ENCODE measurements at regions not wholly inside any gene's neighbourhood (a gene's known extent, or its start where the extent isn't known, plus 50 kb on each side); places are given as distances from the start of the nearest gene placed in this dataset.
"Not testable (repeated sequence)": the region's sequence is repeated elsewhere in the genome, so short reads cannot be mapped to it uniquely, and the experiment has no call there.

DNA sequence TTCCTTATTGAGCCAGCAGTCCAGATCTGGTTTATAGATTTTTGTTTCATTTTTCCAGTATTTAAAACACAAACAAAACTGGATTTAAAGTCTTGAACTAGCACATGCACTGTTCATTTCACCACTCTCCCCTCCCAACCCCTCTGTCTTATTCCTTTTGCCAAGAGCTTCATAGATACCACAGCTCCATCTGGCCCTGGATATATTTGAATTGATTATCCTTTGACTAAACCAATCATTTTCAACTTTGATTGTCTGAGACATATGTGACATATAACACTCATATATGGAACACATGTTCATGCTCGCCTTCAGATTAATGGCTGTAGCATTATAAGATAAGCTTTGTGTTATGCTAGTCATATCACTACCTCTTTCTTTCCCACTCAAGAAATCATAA lies 376.6 kb upstream of the NAALADL2 start:
- Mint-ChIP-seq H3K36me3 (ENCODE audit: low read depth, unreplicated experiment) (no peaks in the 10 kb centered on the region), H3K9me3 (ENCODE audit: unreplicated experiment) (no peaks in the 10 kb centered on the region), H3K27me3 (ENCODE audit: unreplicated experiment) (no peaks in the 10 kb centered on the region), H3K27ac (ENCODE audit: unreplicated experiment) (no peak overlapping the region), H3K4me1 (ENCODE audit: unreplicated experiment) (no peaks in the 10 kb centered on the region), H3K4me3 (ENCODE audit: unreplicated experiment) (no peak overlapping the region)
- TF ChIP-seq, protein P1, sequence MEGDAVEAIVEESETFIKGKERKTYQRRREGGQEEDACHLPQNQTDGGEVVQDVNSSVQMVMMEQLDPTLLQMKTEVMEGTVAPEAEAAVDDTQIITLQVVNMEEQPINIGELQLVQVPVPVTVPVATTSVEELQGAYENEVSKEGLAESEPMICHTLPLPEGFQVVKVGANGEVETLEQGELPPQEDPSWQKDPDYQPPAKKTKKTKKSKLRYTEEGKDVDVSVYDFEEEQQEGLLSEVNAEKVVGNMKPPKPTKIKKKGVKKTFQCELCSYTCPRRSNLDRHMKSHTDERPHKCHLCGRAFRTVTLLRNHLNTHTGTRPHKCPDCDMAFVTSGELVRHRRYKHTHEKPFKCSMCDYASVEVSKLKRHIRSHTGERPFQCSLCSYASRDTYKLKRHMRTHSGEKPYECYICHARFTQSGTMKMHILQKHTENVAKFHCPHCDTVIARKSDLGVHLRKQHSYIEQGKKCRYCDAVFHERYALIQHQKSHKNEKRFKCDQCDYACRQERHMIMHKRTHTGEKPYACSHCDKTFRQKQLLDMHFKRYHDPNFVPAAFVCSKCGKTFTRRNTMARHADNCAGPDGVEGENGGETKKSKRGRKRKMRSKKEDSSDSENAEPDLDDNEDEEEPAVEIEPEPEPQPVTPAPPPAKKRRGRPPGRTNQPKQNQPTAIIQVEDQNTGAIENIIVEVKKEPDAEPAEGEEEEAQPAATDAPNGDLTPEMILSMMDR (IDR thresholded peaks at IDR 0.05; ENCODE audit: unreplicated experiment): no peak
- DNase-seq (ENCODE audit: low spot score): no peak

DNA sequence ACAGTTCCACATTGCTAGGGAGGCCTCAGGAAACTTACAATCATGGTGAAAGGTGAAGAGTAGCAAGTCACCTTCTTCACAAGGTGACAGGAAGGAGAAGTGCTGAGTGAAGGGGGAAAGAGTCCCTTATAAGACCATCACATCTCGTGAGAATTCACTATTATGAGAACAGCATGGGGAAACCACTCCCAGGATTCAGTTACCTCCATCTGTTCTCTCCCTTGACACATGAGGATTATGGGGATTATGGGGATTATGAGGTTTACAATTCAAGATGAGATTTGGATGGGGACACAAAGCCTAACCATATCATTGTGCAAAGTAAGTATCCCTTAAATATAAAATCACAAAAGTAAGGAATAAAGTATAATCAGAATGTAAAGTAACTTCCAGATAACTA lies 375.9 kb upstream of the NAALADL2 start:
- Mint-ChIP-seq H3K4me1 (ENCODE audit: unreplicated experiment) (no peaks in the 10 kb centered on the region), H3K36me3 (ENCODE audit: low read depth, unreplicated experiment) (no peaks in the 10 kb centered on the region), H3K27ac (ENCODE audit: unreplicated experiment) (no peak overlapping the region), H3K9me3 (ENCODE audit: unreplicated experiment) (no peaks in the 10 kb centered on the region), H3K27me3 (ENCODE audit: unreplicated experiment) (no peaks in the 10 kb centered on the region), H3K4me3 (ENCODE audit: unreplicated experiment) (no peak overlapping the region)
- TF ChIP-seq, protein P1 (IDR thresholded peaks at IDR 0.05; ENCODE audit: unreplicated experiment): no peak
- no peak for DNase-seq (ENCODE audit: low spot score)

DNA sequence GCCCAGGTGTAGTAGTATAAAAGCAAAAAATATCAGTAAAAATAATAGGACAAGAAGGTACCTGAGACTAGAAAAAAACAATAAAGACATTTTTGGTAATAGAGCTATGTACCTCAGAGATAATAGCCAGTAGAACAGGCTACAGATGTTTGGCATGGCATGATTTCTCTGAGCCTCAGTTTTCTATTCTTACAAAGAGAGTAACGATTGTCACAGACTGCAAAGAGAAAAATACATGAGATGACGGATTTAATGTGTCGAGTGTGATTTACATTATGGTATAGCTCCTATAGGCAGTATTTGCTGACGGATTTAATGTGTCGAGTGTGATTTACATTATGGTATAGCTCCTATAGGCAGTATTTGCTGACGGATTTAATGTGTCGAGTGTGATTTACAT lies 375.3 kb upstream of the NAALADL2 start:
- not testable (repeated sequence) for H3K36me3 Mint-ChIP-seq (ENCODE audit: low read depth, unreplicated experiment); H3K27me3 Mint-ChIP-seq (ENCODE audit: unreplicated experiment); H3K9me3 Mint-ChIP-seq (ENCODE audit: unreplicated experiment); DNase-seq (ENCODE audit: low spot score); H3K4me3 Mint-ChIP-seq (ENCODE audit: unreplicated experiment); H3K4me1 Mint-ChIP-seq (ENCODE audit: unreplicated experiment); H3K27ac Mint-ChIP-seq (ENCODE audit: unreplicated experiment)

DNA sequence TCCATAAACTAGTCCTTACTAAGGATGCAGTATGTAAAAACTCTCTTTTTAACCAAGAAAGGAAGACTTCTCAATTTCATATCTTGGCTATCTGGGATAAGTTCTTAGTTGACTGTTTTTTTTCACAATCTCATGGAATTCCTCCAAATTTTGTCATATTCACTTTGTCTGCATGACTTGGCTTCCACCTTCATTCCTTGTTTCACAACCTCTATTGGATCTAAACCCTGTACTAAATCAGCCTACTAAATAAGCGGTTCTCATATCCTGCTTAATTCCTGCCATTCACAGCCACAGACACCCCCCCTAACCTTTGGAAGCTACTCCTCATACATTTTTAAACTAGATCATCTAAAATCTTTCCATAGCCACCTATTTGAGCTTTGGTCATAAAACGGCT lies 370.6 kb upstream of the NAALADL2 start:
- no peaks in the 10 kb centered on the region for H3K36me3 Mint-ChIP-seq (ENCODE audit: low read depth, unreplicated experiment)
- no peak for DNase-seq (ENCODE audit: low spot score)
- peaks cover 4% of the 10 kb centered on the region for H3K4me1 Mint-ChIP-seq (ENCODE audit: unreplicated experiment)
- H3K9me3 Mint-ChIP-seq (ENCODE audit: unreplicated experiment): no peaks in the 10 kb centered on the region
- no peak overlapping the region for H3K27ac Mint-ChIP-seq (ENCODE audit: unreplicated experiment)
- TF ChIP-seq, protein P1 (IDR thresholded peaks at IDR 0.05; ENCODE audit: unreplicated experiment): no peak
- no peak overlapping the region for H3K4me3 Mint-ChIP-seq (ENCODE audit: unreplicated experiment)
- H3K27me3 Mint-ChIP-seq (ENCODE audit: unreplicated experiment): no peaks in the 10 kb centered on the region

DNA sequence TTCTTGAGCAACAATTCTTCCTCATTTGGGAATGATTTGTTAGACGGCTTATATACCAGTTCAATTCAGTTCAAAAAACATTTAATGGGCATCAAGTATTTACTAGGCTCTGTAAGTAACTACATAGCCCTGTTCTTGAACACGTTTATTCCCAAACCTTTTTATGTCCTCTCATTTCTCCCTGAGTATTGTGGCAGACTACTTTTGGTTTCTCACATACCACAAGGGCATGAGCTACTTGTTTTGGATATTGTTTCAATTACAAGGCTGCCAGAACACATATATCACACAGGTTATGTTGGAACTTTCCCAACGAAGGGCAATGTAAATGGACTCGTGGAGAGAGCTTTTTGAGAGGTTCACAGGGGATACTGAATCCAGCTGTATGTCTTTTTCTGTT lies 363.8 kb upstream of the NAALADL2 start:
- Mint-ChIP-seq H3K36me3 (ENCODE audit: low read depth, unreplicated experiment) (no peaks in the 10 kb centered on the region), H3K4me3 (ENCODE audit: unreplicated experiment) (no peak overlapping the region), H3K4me1 (ENCODE audit: unreplicated experiment) (peaks cover 4% of the 10 kb centered on the region), H3K9me3 (ENCODE audit: unreplicated experiment) (no peaks in the 10 kb centered on the region), H3K27me3 (ENCODE audit: unreplicated experiment) (no peaks in the 10 kb centered on the region), H3K27ac (ENCODE audit: unreplicated experiment) (no peak overlapping the region)
- DNase-seq (ENCODE audit: low spot score): no peak
- TF ChIP-seq, protein P1 (IDR thresholded peaks at IDR 0.05; ENCODE audit: unreplicated experiment): no peak

DNA sequence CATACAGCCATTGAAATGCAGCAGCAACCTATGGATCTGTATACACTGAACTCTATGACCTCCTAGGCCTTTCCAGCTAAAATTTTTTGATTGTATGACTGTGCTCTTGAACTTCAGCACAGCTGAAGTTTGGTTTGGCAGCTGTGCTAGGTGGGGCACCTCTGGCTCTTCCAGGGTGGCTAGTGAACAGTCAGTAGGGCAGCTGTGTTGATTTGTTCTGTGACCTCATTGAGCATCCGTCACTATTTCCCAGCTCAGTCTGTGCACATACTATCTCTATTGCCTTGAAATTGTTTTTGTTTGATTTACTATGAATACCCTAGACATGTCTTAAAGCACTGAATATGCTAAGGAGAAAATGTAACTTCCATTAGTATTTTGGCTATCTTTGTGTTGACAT lies 363.2 kb upstream of the NAALADL2 start:
- Mint-ChIP-seq H3K9me3 (ENCODE audit: unreplicated experiment) (no peaks in the 10 kb centered on the region), H3K4me3 (ENCODE audit: unreplicated experiment) (no peak overlapping the region), H3K27ac (ENCODE audit: unreplicated experiment) (no peak overlapping the region), H3K27me3 (ENCODE audit: unreplicated experiment) (no peaks in the 10 kb centered on the region), H3K36me3 (ENCODE audit: low read depth, unreplicated experiment) (no peaks in the 10 kb centered on the region), H3K4me1 (ENCODE audit: unreplicated experiment) (no peaks in the 10 kb centered on the region)
- TF ChIP-seq, protein P1 (IDR thresholded peaks at IDR 0.05; ENCODE audit: unreplicated experiment): no peak
- DNase-seq (ENCODE audit: low spot score): no peak

Measured in endothelial cell (in vitro differentiated cells).